HG03103 (cell line): ENCODE measurements at regions not wholly inside any gene's neighbourhood (a gene's known extent, or its start where the extent isn't known, plus 50 kb on each side); places are given as distances from the start of the nearest gene placed in this dataset.

Experiments
- ATAC-seq: cut with Tn5 transposase; IDR thresholded peaks from one replicate; pipeline ENCODE4 v1.9.1; 2021; ENCODE audit warnings: low read depth; ENCODE audit not compliant: unreplicated experiment

GRCh38 chr18:78643981-78644380, 335.6 kb upstream of the SALL3 start:
- ATAC-seq: no peak

- no peak for ATAC-seq
Measured at GRCh38 chr18:78645216-78645615, 334.4 kb upstream of the SALL3 start.

GRCh38 chr18:78647018-78647417, 332.6 kb upstream of the SALL3 start:
- no peak for ATAC-seq

- ATAC-seq: no peak
Measured at GRCh38 chr18:78649421-78649820, 330.2 kb upstream of the SALL3 start.

- ATAC-seq: no peak
Measured at GRCh38 chr18:78650926-78651325, 328.7 kb upstream of the SALL3 start.

- ATAC-seq: no peak
Measured at GRCh38 chr18:78652001-78652545, 327.5 kb upstream of the SALL3 start.

- no peak for ATAC-seq
Measured at GRCh38 chr18:78655921-78656320, 323.7 kb upstream of the SALL3 start.

- no peak for ATAC-seq
Measured at GRCh38 chr18:78656346-78656925, 323.2 kb upstream of the SALL3 start.

GRCh38 chr18:78658531-78658930, 321.1 kb upstream of the SALL3 start:
- ATAC-seq: no peak

GRCh38 chr18:78659057-78659456, 320.6 kb upstream of the SALL3 start:
- ATAC-seq: no peak

- ATAC-seq: no peak
Measured at GRCh38 chr18:78659748-78660147, 319.9 kb upstream of the SALL3 start.

- ATAC-seq: no peak
Measured at GRCh38 chr18:78660311-78660710, 319.3 kb upstream of the SALL3 start.

GRCh38 chr18:78661316-78661715, 318.3 kb upstream of the SALL3 start:
- ATAC-seq: no peak

- no peak for ATAC-seq
Measured at GRCh38 chr18:78662879-78663278, 316.7 kb upstream of the SALL3 start.

GRCh38 chr18:78664048-78664447, 315.6 kb upstream of the SALL3 start:
- no peak for ATAC-seq

- no peak for ATAC-seq
Measured at GRCh38 chr18:78664848-78665247, 314.8 kb upstream of the SALL3 start.

- no peak for ATAC-seq
Measured at GRCh38 chr18:78665644-78666043, 314.0 kb upstream of the SALL3 start.

- ATAC-seq: no peak
Measured at GRCh38 chr18:78666666-78667335, 312.8 kb upstream of the SALL3 start.

- ATAC-seq: no peak
Measured at GRCh38 chr18:78670778-78671391, 308.7 kb upstream of the SALL3 start.

- no peak for ATAC-seq
Measured at GRCh38 chr18:78671551-78671950, 308.1 kb upstream of the SALL3 start.

GRCh38 chr18:78672862-78673446, 306.7 kb upstream of the SALL3 start:
- ATAC-seq: no peak
